ENCODE measurements at regions not wholly inside any gene's neighbourhood (a gene's known extent, or its start where the extent isn't known, plus 50 kb on each side); places are given as distances from the start of the nearest gene placed in this dataset.
"Not testable (repeated sequence)": the region's sequence is repeated elsewhere in the genome, so short reads cannot be mapped to it uniquely, and the experiment has no call there.

GRCh38 chr6:144423167-144423566 is 138.0 kb downstream of the UTRN start:
- DNase-seq (ENCODE audit: low read depth in 3 of 3, low spot score in 2 of 3) = no peak

- no peak for DNase-seq (ENCODE audit: low read depth in 3 of 3, low spot score in 2 of 3)
Observed at GRCh38 chr6:144429753-144430152, 144.6 kb downstream of the UTRN start.

GRCh38 chr6:144433446-144433845 is 148.3 kb downstream of the UTRN start:
- DNase-seq (ENCODE audit: low read depth in 3 of 3, low spot score in 2 of 3) = not testable (repeated sequence)

- DNase-seq (ENCODE audit: low read depth in 3 of 3, low spot score in 2 of 3) = no peak
Observed at GRCh38 chr6:144434308-144434990, 149.3 kb downstream of the UTRN start.

- DNase-seq (ENCODE audit: low read depth in 3 of 3, low spot score in 2 of 3) = no peak
Observed at GRCh38 chr6:144435602-144436426, 150.7 kb downstream of the UTRN start.

GRCh38 chr6:144437105-144437504 is 152.0 kb downstream of the UTRN start:
- DNase-seq (ENCODE audit: low read depth in 3 of 3, low spot score in 2 of 3) = no peak

- DNase-seq (ENCODE audit: low read depth in 3 of 3, low spot score in 2 of 3) = no peak
Observed at GRCh38 chr6:144438103-144438502, 153.0 kb downstream of the UTRN start.

- no peak for DNase-seq (ENCODE audit: low read depth in 3 of 3, low spot score in 2 of 3)
Observed at GRCh38 chr6:144439016-144439415, 153.9 kb downstream of the UTRN start.

- DNase-seq (ENCODE audit: low read depth in 3 of 3, low spot score in 2 of 3) = not testable (repeated sequence)
Observed at GRCh38 chr6:144441801-144442200, 156.7 kb downstream of the UTRN start.

- no peak for DNase-seq (ENCODE audit: low read depth in 3 of 3, low spot score in 2 of 3)
Observed at GRCh38 chr6:144443157-144443556, 158.0 kb downstream of the UTRN start.

GRCh38 chr6:144447472-144447871 is 162.3 kb downstream of the UTRN start:
- no peak for DNase-seq (ENCODE audit: low read depth in 3 of 3, low spot score in 2 of 3)

GRCh38 chr6:144449218-144449617 is 164.1 kb downstream of the UTRN start:
- DNase-seq (ENCODE audit: low read depth in 3 of 3, low spot score in 2 of 3) = no peak

- DNase-seq (ENCODE audit: low read depth in 3 of 3, low spot score in 2 of 3) = no peak
Observed at GRCh38 chr6:144449911-144450597, 164.9 kb downstream of the UTRN start.

GRCh38 chr6:144460327-144461095 is 175.4 kb downstream of the UTRN start:
- no peak for DNase-seq (ENCODE audit: low read depth in 3 of 3, low spot score in 2 of 3)

- DNase-seq (ENCODE audit: low read depth in 3 of 3, low spot score in 2 of 3) = no peak
Observed at GRCh38 chr6:144462058-144462457, 176.9 kb downstream of the UTRN start.

- no peak for DNase-seq (ENCODE audit: low read depth in 3 of 3, low spot score in 2 of 3)
Observed at GRCh38 chr6:144466716-144467115, 181.6 kb downstream of the UTRN start.

GRCh38 chr6:144467172-144467762 is 182.1 kb downstream of the UTRN start:
- no peak for DNase-seq (ENCODE audit: low read depth in 3 of 3, low spot score in 2 of 3)

- no peak for DNase-seq (ENCODE audit: low read depth in 3 of 3, low spot score in 2 of 3)
Observed at GRCh38 chr6:144467921-144468320, 182.8 kb downstream of the UTRN start.

GRCh38 chr6:144468709-144469108 is 183.6 kb downstream of the UTRN start:
- DNase-seq (ENCODE audit: low read depth in 3 of 3, low spot score in 2 of 3) = no peak

- DNase-seq (ENCODE audit: low read depth in 3 of 3, low spot score in 2 of 3) = no peak
Observed at GRCh38 chr6:144469144-144469575, 184.0 kb downstream of the UTRN start.
